Thyroid gland (tissue), 4 donors: ENCODE measurements at regions not wholly inside any gene's neighbourhood (a gene's known extent, or its start where the extent isn't known, plus 50 kb on each side); places are given as distances from the start of the nearest gene placed in this dataset.

ENCODE experiments used
- DNase-seq, 2 donors: peaks; one replicate each; pipeline ENCODE4 v3.0.0-alpha.2; 2019
- H3K27ac ChIP-seq, 3 donors: fragments of 200-600 bp; sonication (generic); 1 replicate in 2 of 3; 2 replicates in 1 of 3; pipeline ENCODE4 v1.5.1; 2016 to 2019; ENCODE audit warnings: mild to moderate bottlenecking in 1 of 3, moderate library complexity in 1 of 3
- H3K27me3 ChIP-seq: fragments of 200-600 bp; sonication (generic); one replicate; pipeline ENCODE4 v1.5.1; 2019
- H3K36me3 ChIP-seq, 2 donors: fragments of 200-600 bp; sonication (generic); one replicate each; pipeline ENCODE4 v1.5.1; 2016 to 2019
- H3K4me1 ChIP-seq, 2 donors: fragments of 200-600 bp; sonication (generic); one replicate each; pipeline ENCODE4 v1.5.1; 2017 to 2019
- H3K4me3 ChIP-seq, 3 donors: fragments of 200-600 bp; sonication (generic); replicated peaks in 1 of 3; 1 replicate in 2 of 3; 2 replicates in 1 of 3; pipeline ENCODE4 v1.5.1; 2016; ENCODE audit warnings: mild to moderate bottlenecking in 1 of 3
- H3K9me3 ChIP-seq: fragments of 200-600 bp; sonication (generic); one replicate; pipeline ENCODE4 v1.5.1; 2017
- CTCF ChIP-seq, 6 experiments: fragments of 200-600 bp in 3 of 6; fragments of 450-650 bp in 3 of 6; sonication (generic) in 3 of 6; IDR thresholded peaks; one replicate each; pipeline ENCODE4 v1.5.1; 2016 to 2019; ENCODE audit warnings: antibody characterized with exemption in 6 of 6, mild to moderate bottlenecking in 2 of 6, inconsistent platforms in 1 of 6, moderate library complexity in 1 of 6
- POLR2A ChIP-seq, 2 donors: fragments of 450-650 bp; IDR thresholded peaks; one replicate each; pipeline ENCODE4 v1.6.1; 2017; ENCODE audit warnings: antibody characterized with exemption in 2 of 2, mild to moderate bottlenecking in 2 of 2, moderate library complexity in 1 of 2
- WGBS, 2 donors: methylation state at CpG; one replicate each; pipeline ENCODE4 v1.1.5; 2017; 5-methylcytosine and 5-hydroxymethylcytosine counted together
- intact Hi-C: fragments of 100-400 bp; cut with DNase I; formaldehyde crosslinking; loops from one replicate; pipeline ENCODE4 v1.15.1; 2023

GRCh38 chr5:36756848-36757247, 119.7 kb upstream of the NIPBL start:
- no peaks in the 10 kb centered on the region for H3K9me3 ChIP-seq
- intact Hi-C loops, result no loop called here
- no peak overlapping the region for H3K27ac ChIP-seq
- 92 to 98% methylated on average over 2 of the region's 2 CpGs for WGBS, 2 donors
- TF ChIP-seq POLR2A (IDR thresholded peaks at IDR 0.05) (no peak), CTCF (IDR thresholded peaks at IDR 0.05) (no peak)
- H3K4me3 ChIP-seq, result no peak overlapping the region
- H3K4me1 ChIP-seq, result no peaks in the 10 kb centered on the region
- no peaks in the 10 kb centered on the region for H3K27me3 ChIP-seq
- DNase-seq, result no peak
- no peaks in the 10 kb centered on the region for H3K36me3 ChIP-seq

- no peaks in the 10 kb centered on the region for H3K27me3 ChIP-seq
- 93 to 96% methylated on average over 1 of the region's 1 CpG for WGBS, 2 donors
- no peaks in the 10 kb centered on the region for H3K36me3 ChIP-seq
Observed at GRCh38 chr5:36759117-36759516, 117.5 kb upstream of the NIPBL start.

GRCh38 chr5:36763454-36763853, 113.1 kb upstream of the NIPBL start:
- Histone ChIP-seq H3K36me3 (no peaks in the 10 kb centered on the region), H3K4me3 (no peak overlapping the region), H3K9me3 (no peaks in the 10 kb centered on the region), H3K27ac (peak overlapping the region in 2 of 3 donors; percentile 25 to 70), H3K4me1 (peaks cover 8 to 9% of the 10 kb centered on the region in 2 donors), H3K27me3 (no peaks in the 10 kb centered on the region)
- intact Hi-C loops, result no loop called here
- WGBS, 2 donors, result 30 to 34% methylated on average over 7 of the region's 7 CpGs
- DNase-seq, result peak; percentile 71 to 72
- TF ChIP-seq POLR2A (IDR thresholded peaks at IDR 0.05), result no peak
- TF ChIP-seq CTCF (IDR thresholded peaks at IDR 0.05), result no peak

More at GRCh38 chr5:36759117-36759516, 117.5 kb upstream of the NIPBL start:
- H3K9me3 ChIP-seq, result no peaks in the 10 kb centered on the region
- DNase-seq, result no peak
- H3K4me3 ChIP-seq, result no peak overlapping the region
- H3K4me1 ChIP-seq, result peaks cover 8 to 9% of the 10 kb centered on the region in 2 donors
- no peak for TF ChIP-seq POLR2A (IDR thresholded peaks at IDR 0.05)
- TF ChIP-seq CTCF (IDR thresholded peaks at IDR 0.05), result no peak
- H3K27ac ChIP-seq, result no peak overlapping the region
- intact Hi-C loops, result no loop called here

- Histone ChIP-seq H3K4me3 (no peak overlapping the region), H3K36me3 (no peaks in the 10 kb centered on the region), H3K27me3 (no peaks in the 10 kb centered on the region), H3K4me1 (peaks cover 8 to 9% of the 10 kb centered on the region in 2 donors), H3K9me3 (no peaks in the 10 kb centered on the region), H3K27ac (no peak overlapping the region)
- TF ChIP-seq POLR2A (IDR thresholded peaks at IDR 0.05), result no peak
- TF ChIP-seq CTCF (IDR thresholded peaks at IDR 0.05), result no peak
- DNase-seq, result no peak
- 86 to 94% methylated on average over 2 of the region's 2 CpGs for WGBS, 2 donors
- intact Hi-C loops, result no loop called here
Observed at GRCh38 chr5:36765876-36766275, 110.7 kb upstream of the NIPBL start.

GRCh38 chr5:36766981-36767380, 109.6 kb upstream of the NIPBL start:
- WGBS, 2 donors, result 83 to 93% methylated on average over 1 of the region's 1 CpG
- peaks cover 8 to 9% of the 10 kb centered on the region in 2 donors for H3K4me1 ChIP-seq

More at GRCh38 chr5:36766981-36767380, 109.6 kb upstream of the NIPBL start:
- TF ChIP-seq POLR2A (IDR thresholded peaks at IDR 0.05) (no peak), CTCF (IDR thresholded peaks at IDR 0.05) (no peak)
- Histone ChIP-seq H3K36me3 (no peaks in the 10 kb centered on the region), H3K27ac (no peak overlapping the region), H3K4me3 (no peak overlapping the region), H3K9me3 (no peaks in the 10 kb centered on the region), H3K27me3 (no peaks in the 10 kb centered on the region)
- no peak for DNase-seq
- intact Hi-C loops, result no loop called here
